GM10248 (cell line): ENCODE measurements at regions not wholly inside any gene's neighbourhood (a gene's known extent, or its start where the extent isn't known, plus 50 kb on each side); places are given as distances from the start of the nearest gene placed in this dataset.

Experiments used
- CTCF ChIA-PET: fragments of 300-600 bp; sonication (Branson Sonifier 250); formaldehyde crosslinking; extraction: SDS; loops from one replicate; lab custom pipeline; 2021; ENCODE audit warnings: antibody characterized with exemption; lab: Yijun Ruan, JAX
- POLR2A ChIA-PET: fragments of 350-650 bp; sonication (Branson Sonifier 250); formaldehyde crosslinking; extraction: SDS; loops from one replicate; lab custom pipeline; 2020; ENCODE audit warnings: antibody characterized with exemption; lab: Yijun Ruan, JAX
- DNase-seq: peaks from one replicate; pipeline ENCODE4 v3.0.0; 2012; ENCODE audit errors: extremely low spot score
- CTCF ChIP-seq: IDR thresholded peaks from 2 replicates; pipeline ENCODE4 v1.5.1; 2012; ENCODE audit warnings: mild to moderate bottlenecking, low read depth; ENCODE audit errors: extremely low read depth, missing control alignments, control extremely low read depth

GRCh38 chr2:138252587-138252986 is 249.0 kb upstream of the SPOPL start:
- no peak for DNase-seq
- ChIA-PET CTCF (no interaction called here), POLR2A (no interaction called here)
- no peak for TF ChIP-seq CTCF

GRCh38 chr2:138255670-138256069 is 245.9 kb upstream of the SPOPL start:
- ChIA-PET CTCF (no interaction called here), POLR2A (no interaction called here)
- DNase-seq = no peak
- TF ChIP-seq CTCF = no peak

GRCh38 chr2:138267161-138267901 is 234.2 kb upstream of the SPOPL start:
- ChIA-PET CTCF (no interaction called here), POLR2A (no interaction called here)
- TF ChIP-seq CTCF = no peak
- no peak for DNase-seq

- ChIA-PET POLR2A (no interaction called here), CTCF (no interaction called here)
- no peak for DNase-seq
- TF ChIP-seq CTCF = no peak
These were observed 233.7 kb upstream of the SPOPL start for GRCh38 chr2:138267902-138268254.

DNA sequence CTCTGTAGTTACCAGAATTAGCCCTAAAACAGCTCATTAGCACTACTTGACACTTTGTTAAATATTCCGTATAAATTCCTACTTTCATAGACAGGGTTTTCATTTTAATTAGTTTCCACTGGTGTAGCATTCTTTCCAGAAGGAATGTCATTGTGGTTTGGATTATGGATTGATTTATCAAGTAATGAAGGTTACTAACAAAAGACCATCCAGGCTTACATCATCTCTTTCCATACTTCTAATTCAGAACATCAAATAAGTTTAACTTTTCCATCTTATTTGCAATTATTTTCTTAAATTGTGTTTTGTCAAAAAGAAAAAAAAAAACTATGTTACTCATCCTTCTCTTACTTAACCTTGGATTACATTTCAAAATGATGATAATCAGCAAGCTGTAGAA is 231.8 kb upstream of the SPOPL start:
- TF ChIP-seq CTCF = no peak
- CTCF ChIA-PET = no interaction called here
- POLR2A ChIA-PET = no interaction called here
- DNase-seq = no peak

DNA sequence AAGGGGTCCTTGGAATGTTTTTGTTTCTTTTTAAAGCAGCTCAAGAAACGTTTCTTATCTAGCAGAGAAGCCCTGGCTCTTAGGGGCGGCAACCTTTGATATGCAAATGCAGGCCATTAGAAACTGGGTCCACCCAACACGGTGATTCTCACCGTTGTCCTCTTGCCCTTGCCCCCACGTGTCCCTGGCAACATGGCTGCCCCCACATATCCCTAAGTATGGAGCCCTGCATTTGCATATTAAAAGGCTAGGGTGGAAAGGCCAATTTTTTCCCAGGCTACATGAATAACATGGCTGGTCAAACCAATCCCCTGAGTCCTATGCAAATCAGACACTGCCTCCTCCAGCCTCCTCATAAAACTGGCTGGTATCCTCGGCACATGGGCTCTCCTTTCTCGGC is 230.1 kb upstream of the SPOPL start:
- ChIA-PET CTCF (no interaction called here), POLR2A (no interaction called here)
- TF ChIP-seq CTCF = no peak
- no peak for DNase-seq
